ENCODE measurements at regions not wholly inside any gene's neighbourhood (a gene's known extent, or its start where the extent isn't known, plus 50 kb on each side); places are given as distances from the start of the nearest gene placed in this dataset.

- Histone ChIP-seq H3K9ac (ENCODE audit: low read depth in 1 of 2, low read length in 2 of 2) (no peak overlapping the region), H3K27ac (ENCODE audit: low read depth, low read length) (no peak overlapping the region), H3K36me3 (ENCODE audit: control insufficient read depth in 1 of 2, insufficient read depth in 2 of 2, low read length in 2 of 2) (no peaks in the 10 kb centered on the region), H3K4me1 (ENCODE audit: control insufficient read depth in 1 of 2, insufficient read depth in 2 of 2, low read length in 2 of 2) (peaks cover 11 to 18% of the 10 kb centered on the region in 2 donors), H3K4me3 (ENCODE audit: low read depth in 1 of 2, low read length in 2 of 2) (no peak overlapping the region), H3K9me3 (ENCODE audit: control insufficient read depth in 1 of 2, low read length in 2 of 2) (no peaks in the 10 kb centered on the region), H3K27me3 (ENCODE audit: control insufficient read depth in 1 of 2, insufficient read depth in 2 of 2, low read length in 2 of 2) (no peaks in the 10 kb centered on the region)
These were observed 132.8 kb downstream of the SOX9 start for GRCh38 chr17:72253597-72253996.

GRCh38 chr17:72254808-72255449 lies 134.1 kb downstream of the SOX9 start:
- no peaks in the 10 kb centered on the region for H3K36me3 ChIP-seq (ENCODE audit: control insufficient read depth in 1 of 2, insufficient read depth in 2 of 2, low read length in 2 of 2)
- no peak overlapping the region for H3K4me3 ChIP-seq (ENCODE audit: low read depth in 1 of 2, low read length in 2 of 2)
- no peak overlapping the region for H3K27ac ChIP-seq (ENCODE audit: low read depth, low read length)
- no peak overlapping the region for H3K9ac ChIP-seq (ENCODE audit: low read depth in 1 of 2, low read length in 2 of 2)
- H3K4me1 ChIP-seq (ENCODE audit: control insufficient read depth in 1 of 2, insufficient read depth in 2 of 2, low read length in 2 of 2), result peaks cover 7 to 10% of the 10 kb centered on the region in 2 donors
- H3K9me3 ChIP-seq (ENCODE audit: control insufficient read depth in 1 of 2, low read length in 2 of 2), result no peaks in the 10 kb centered on the region
- no peaks in the 10 kb centered on the region for H3K27me3 ChIP-seq (ENCODE audit: control insufficient read depth in 1 of 2, insufficient read depth in 2 of 2, low read length in 2 of 2)

- no peak overlapping the region for H3K4me3 ChIP-seq (ENCODE audit: low read depth in 1 of 2, low read length in 2 of 2)
- no peaks in the 10 kb centered on the region for H3K9me3 ChIP-seq (ENCODE audit: control insufficient read depth in 1 of 2, low read length in 2 of 2)
- H3K4me1 ChIP-seq (ENCODE audit: control insufficient read depth in 1 of 2, insufficient read depth in 2 of 2, low read length in 2 of 2), result peaks cover 7 to 10% of the 10 kb centered on the region in 2 donors
- H3K27me3 ChIP-seq (ENCODE audit: control insufficient read depth in 1 of 2, insufficient read depth in 2 of 2, low read length in 2 of 2), result no peaks in the 10 kb centered on the region
- H3K9ac ChIP-seq (ENCODE audit: low read depth in 1 of 2, low read length in 2 of 2), result no peak overlapping the region
- H3K36me3 ChIP-seq (ENCODE audit: control insufficient read depth in 1 of 2, insufficient read depth in 2 of 2, low read length in 2 of 2), result no peaks in the 10 kb centered on the region
- H3K27ac ChIP-seq (ENCODE audit: low read depth, low read length), result no peak overlapping the region
These were observed 134.7 kb downstream of the SOX9 start for GRCh38 chr17:72255481-72255880.

- Histone ChIP-seq H3K9me3 (ENCODE audit: control insufficient read depth in 1 of 2, low read length in 2 of 2) (no peaks in the 10 kb centered on the region), H3K27me3 (ENCODE audit: control insufficient read depth in 1 of 2, insufficient read depth in 2 of 2, low read length in 2 of 2) (no peaks in the 10 kb centered on the region), H3K36me3 (ENCODE audit: control insufficient read depth in 1 of 2, insufficient read depth in 2 of 2, low read length in 2 of 2) (no peaks in the 10 kb centered on the region), H3K4me1 (ENCODE audit: control insufficient read depth in 1 of 2, insufficient read depth in 2 of 2, low read length in 2 of 2) (peaks cover 7 to 10% of the 10 kb centered on the region in 2 donors), H3K9ac (ENCODE audit: low read depth in 1 of 2, low read length in 2 of 2) (no peak overlapping the region), H3K4me3 (ENCODE audit: low read depth in 1 of 2, low read length in 2 of 2) (no peak overlapping the region), H3K27ac (ENCODE audit: low read depth, low read length) (no peak overlapping the region)
These were observed 137.9 kb downstream of the SOX9 start for GRCh38 chr17:72258711-72259110.

GRCh38 chr17:72259922-72260321 lies 139.1 kb downstream of the SOX9 start:
- Histone ChIP-seq H3K9me3 (ENCODE audit: control insufficient read depth in 1 of 2, low read length in 2 of 2) (no peaks in the 10 kb centered on the region), H3K9ac (ENCODE audit: low read depth in 1 of 2, low read length in 2 of 2) (no peak overlapping the region), H3K4me3 (ENCODE audit: low read depth in 1 of 2, low read length in 2 of 2) (no peak overlapping the region), H3K27me3 (ENCODE audit: control insufficient read depth in 1 of 2, insufficient read depth in 2 of 2, low read length in 2 of 2) (no peaks in the 10 kb centered on the region), H3K36me3 (ENCODE audit: control insufficient read depth in 1 of 2, insufficient read depth in 2 of 2, low read length in 2 of 2) (no peaks in the 10 kb centered on the region), H3K4me1 (ENCODE audit: control insufficient read depth in 1 of 2, insufficient read depth in 2 of 2, low read length in 2 of 2) (peaks cover 7% of the 10 kb centered on the region in 2 donors), H3K27ac (ENCODE audit: low read depth, low read length) (no peak overlapping the region)

- Histone ChIP-seq H3K9me3 (ENCODE audit: control insufficient read depth in 1 of 2, low read length in 2 of 2) (no peaks in the 10 kb centered on the region), H3K27ac (ENCODE audit: low read depth, low read length) (no peak overlapping the region), H3K36me3 (ENCODE audit: control insufficient read depth in 1 of 2, insufficient read depth in 2 of 2, low read length in 2 of 2) (no peaks in the 10 kb centered on the region), H3K4me1 (ENCODE audit: control insufficient read depth in 1 of 2, insufficient read depth in 2 of 2, low read length in 2 of 2) (peaks cover 4 to 7% of the 10 kb centered on the region in 2 donors), H3K4me3 (ENCODE audit: low read depth in 1 of 2, low read length in 2 of 2) (no peak overlapping the region), H3K9ac (ENCODE audit: low read depth in 1 of 2, low read length in 2 of 2) (no peak overlapping the region), H3K27me3 (ENCODE audit: control insufficient read depth in 1 of 2, insufficient read depth in 2 of 2, low read length in 2 of 2) (no peaks in the 10 kb centered on the region)
These were observed 141.9 kb downstream of the SOX9 start for GRCh38 chr17:72262766-72263165.

DNA sequence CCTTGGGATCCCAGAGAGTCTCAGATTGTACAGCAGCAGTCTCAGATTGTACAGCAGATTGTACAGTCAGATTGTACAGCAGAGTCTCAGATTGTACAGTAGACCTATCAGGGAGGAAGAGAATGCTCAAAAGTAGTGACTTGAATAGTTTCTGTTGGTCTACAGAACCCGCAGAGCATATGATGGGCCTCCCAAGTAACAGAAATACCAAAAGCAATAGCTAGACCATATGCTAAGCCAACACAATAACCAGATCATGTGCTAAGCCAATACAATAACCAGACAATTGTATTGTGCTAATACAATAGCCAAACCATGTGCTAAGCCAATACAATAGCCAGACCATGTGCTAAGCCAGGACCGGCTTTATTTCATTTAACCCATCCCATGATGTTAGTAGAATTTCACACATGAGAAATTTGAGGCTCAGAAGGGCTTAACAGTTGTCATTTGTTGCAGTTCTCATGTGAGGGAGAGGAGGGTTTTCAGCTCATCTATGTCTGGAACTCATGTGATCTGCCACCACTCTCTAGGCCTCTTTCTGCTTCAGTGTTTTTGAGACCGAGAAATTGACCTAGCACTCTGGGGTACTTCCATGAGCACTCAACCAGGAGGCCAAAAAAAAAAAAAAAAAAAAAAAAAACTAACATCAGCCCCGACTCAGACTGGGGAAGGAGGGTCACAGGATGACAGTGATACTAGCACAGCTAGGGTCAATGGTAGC lies 144.0 kb downstream of the SOX9 start:
- H3K9ac ChIP-seq (ENCODE audit: low read depth in 1 of 2, low read length in 2 of 2), result no peak overlapping the region
- H3K4me3 ChIP-seq (ENCODE audit: low read depth in 1 of 2, low read length in 2 of 2), result no peak overlapping the region
- H3K4me1 ChIP-seq (ENCODE audit: control insufficient read depth in 1 of 2, insufficient read depth in 2 of 2, low read length in 2 of 2), result peaks cover under 1 to 4% of the 10 kb centered on the region in 2 donors
- no peaks in the 10 kb centered on the region for H3K9me3 ChIP-seq (ENCODE audit: control insufficient read depth in 1 of 2, low read length in 2 of 2)
- H3K27me3 ChIP-seq (ENCODE audit: control insufficient read depth in 1 of 2, insufficient read depth in 2 of 2, low read length in 2 of 2), result no peaks in the 10 kb centered on the region
- H3K36me3 ChIP-seq (ENCODE audit: control insufficient read depth in 1 of 2, insufficient read depth in 2 of 2, low read length in 2 of 2), result no peaks in the 10 kb centered on the region
- no peak overlapping the region for H3K27ac ChIP-seq (ENCODE audit: low read depth, low read length)

DNA sequence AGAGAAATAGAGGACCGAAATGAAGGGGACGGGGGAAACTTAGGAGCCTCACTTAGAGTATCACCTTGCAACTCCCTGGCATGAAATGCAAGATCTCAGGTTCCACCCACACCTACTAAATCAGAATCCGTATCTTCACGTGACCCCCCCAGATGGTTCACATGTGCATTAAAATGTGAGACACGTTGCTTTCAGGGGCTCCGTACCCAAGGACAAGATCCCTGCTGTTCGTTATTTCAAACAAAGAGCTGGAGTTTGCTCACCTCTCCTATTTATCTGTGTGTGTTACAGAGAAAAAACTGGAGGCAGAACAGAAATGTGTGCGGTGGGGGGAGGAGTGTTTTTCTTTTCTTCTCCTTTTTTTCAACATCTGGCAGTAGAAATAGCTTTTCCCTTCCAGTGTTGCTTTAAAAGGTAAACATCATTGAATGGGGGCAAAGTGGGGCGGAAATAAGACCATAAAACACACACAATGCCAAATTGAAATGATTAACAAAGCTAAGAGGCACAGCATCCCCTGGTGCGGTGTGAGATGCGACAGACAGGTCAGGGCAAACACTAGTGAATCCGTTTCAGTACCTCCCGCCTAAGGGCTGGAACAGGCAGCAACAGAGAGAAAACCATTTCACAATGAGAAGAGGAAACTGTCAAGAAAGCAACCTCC lies 145.4 kb downstream of the SOX9 start:
- Histone ChIP-seq H3K9ac (ENCODE audit: low read depth in 1 of 2, low read length in 2 of 2) (no peak overlapping the region), H3K4me3 (ENCODE audit: low read depth in 1 of 2, low read length in 2 of 2) (no peak overlapping the region), H3K27ac (ENCODE audit: low read depth, low read length) (no peak overlapping the region), H3K27me3 (ENCODE audit: control insufficient read depth in 1 of 2, insufficient read depth in 2 of 2, low read length in 2 of 2) (no peaks in the 10 kb centered on the region), H3K4me1 (ENCODE audit: control insufficient read depth in 1 of 2, insufficient read depth in 2 of 2, low read length in 2 of 2) (peaks cover 4 to 9% of the 10 kb centered on the region in 2 donors), H3K36me3 (ENCODE audit: control insufficient read depth in 1 of 2, insufficient read depth in 2 of 2, low read length in 2 of 2) (no peaks in the 10 kb centered on the region), H3K9me3 (ENCODE audit: control insufficient read depth in 1 of 2, low read length in 2 of 2) (no peaks in the 10 kb centered on the region)

DNA sequence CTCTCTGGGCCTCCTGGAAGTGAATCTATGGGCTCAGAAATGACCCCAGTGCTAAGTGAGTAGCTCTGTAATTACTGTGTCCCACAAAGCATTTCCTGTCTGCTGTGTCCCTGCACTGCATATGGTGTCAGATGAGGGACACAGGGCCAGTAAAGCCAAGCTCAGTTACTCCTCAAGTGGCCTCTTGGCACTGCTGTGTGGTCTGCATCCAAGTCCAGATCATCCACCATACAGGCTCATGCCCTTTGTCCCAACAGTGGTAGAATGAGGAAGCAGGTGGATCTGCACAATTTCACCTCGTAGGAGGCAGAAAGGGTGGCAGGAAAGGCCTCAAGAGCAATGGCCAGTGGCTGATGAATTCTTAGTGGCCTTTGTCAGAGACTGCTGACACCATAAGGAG lies 146.8 kb downstream of the SOX9 start:
- no peak overlapping the region for H3K9ac ChIP-seq (ENCODE audit: low read depth in 1 of 2, low read length in 2 of 2)
- H3K9me3 ChIP-seq (ENCODE audit: control insufficient read depth in 1 of 2, low read length in 2 of 2), result no peaks in the 10 kb centered on the region
- no peak overlapping the region for H3K27ac ChIP-seq (ENCODE audit: low read depth, low read length)
- no peaks in the 10 kb centered on the region for H3K27me3 ChIP-seq (ENCODE audit: control insufficient read depth in 1 of 2, insufficient read depth in 2 of 2, low read length in 2 of 2)
- H3K4me3 ChIP-seq (ENCODE audit: low read depth in 1 of 2, low read length in 2 of 2), result no peak overlapping the region
- no peaks in the 10 kb centered on the region for H3K36me3 ChIP-seq (ENCODE audit: control insufficient read depth in 1 of 2, insufficient read depth in 2 of 2, low read length in 2 of 2)
- H3K4me1 ChIP-seq (ENCODE audit: control insufficient read depth in 1 of 2, insufficient read depth in 2 of 2, low read length in 2 of 2), result peaks cover 4 to 9% of the 10 kb centered on the region in 2 donors

GRCh38 chr17:72268431-72268830 lies 147.6 kb downstream of the SOX9 start:
- H3K27ac ChIP-seq (ENCODE audit: low read depth, low read length), result no peak overlapping the region
- no peaks in the 10 kb centered on the region for H3K9me3 ChIP-seq (ENCODE audit: control insufficient read depth in 1 of 2, low read length in 2 of 2)
- H3K36me3 ChIP-seq (ENCODE audit: control insufficient read depth in 1 of 2, insufficient read depth in 2 of 2, low read length in 2 of 2), result no peaks in the 10 kb centered on the region
- H3K9ac ChIP-seq (ENCODE audit: low read depth in 1 of 2, low read length in 2 of 2), result no peak overlapping the region
- H3K27me3 ChIP-seq (ENCODE audit: control insufficient read depth in 1 of 2, insufficient read depth in 2 of 2, low read length in 2 of 2), result no peaks in the 10 kb centered on the region
- peaks cover 4 to 9% of the 10 kb centered on the region in 2 donors for H3K4me1 ChIP-seq (ENCODE audit: control insufficient read depth in 1 of 2, insufficient read depth in 2 of 2, low read length in 2 of 2)
- H3K4me3 ChIP-seq (ENCODE audit: low read depth in 1 of 2, low read length in 2 of 2), result no peak overlapping the region

Data from duodenal mucosa (tissue), 2 donors.